Activated CD4-positive, alpha-beta T cell treated with anti-CD3 and anti-CD28 coated beads, Interleukin-2, amount 10 ng/mL, durations not matched to agents 24 days and 14 days (primary cell): ENCODE measurements at regions not wholly inside any gene's neighbourhood (a gene's known extent, or its start where the extent isn't known, plus 50 kb on each side); places are given as distances from the start of the nearest gene placed in this dataset.
"Not testable (repeated sequence)": the region's sequence is repeated elsewhere in the genome, so short reads cannot be mapped to it uniquely, and the experiment has no call there.

ENCODE experiments used
- DNase-seq: peaks from one replicate; pipeline ENCODE4 v3.0.0; 2022
- H3K27ac Mint-ChIP-seq: one replicate; pipeline ENCODE4 v1.8.0; 2022; ENCODE audit warnings: mild to moderate bottlenecking, mixed read lengths
- H3K27me3 Mint-ChIP-seq: one replicate; pipeline ENCODE4 v1.8.0; 2022; ENCODE audit warnings: mixed read lengths
- H3K36me3 Mint-ChIP-seq: one replicate; pipeline ENCODE4 v1.8.0; 2022; ENCODE audit warnings: low read depth, mild to moderate bottlenecking, mixed read lengths
- H3K4me1 Mint-ChIP-seq: one replicate; pipeline ENCODE4 v1.8.0; 2021; ENCODE audit warnings: mixed read lengths
- H3K4me3 Mint-ChIP-seq: one replicate; pipeline ENCODE4 v1.8.0; 2022; ENCODE audit warnings: mild to moderate bottlenecking, moderate library complexity, mixed read lengths
- H3K9me3 Mint-ChIP-seq: one replicate; pipeline ENCODE4 v1.8.0; 2021; ENCODE audit warnings: mixed read lengths
- intact Hi-C: fragments of 100-400 bp; cut with micrococcal nuclease; formaldehyde crosslinking; loops from one replicate; pipeline ENCODE4 v1.15.1; 2023

DNA sequence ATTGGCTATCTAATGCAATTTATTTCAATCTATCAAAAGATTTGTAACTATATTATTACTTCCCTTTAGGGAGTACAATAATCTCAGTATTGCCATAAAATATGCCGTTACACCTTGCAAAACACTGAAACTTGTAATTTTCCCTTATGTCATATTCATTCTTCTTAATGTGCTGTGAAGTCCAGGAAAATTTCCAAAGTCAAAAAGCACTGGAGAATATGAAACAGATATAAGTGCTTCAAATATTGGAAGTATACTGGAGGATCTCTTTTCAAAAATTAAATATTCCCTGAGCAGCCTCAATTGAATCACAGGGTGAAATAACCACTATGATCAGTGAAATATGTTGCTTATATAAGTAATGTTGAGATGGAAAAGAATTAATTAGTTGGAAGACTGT, 356.0 kb downstream of the PPP1R3A start:
- Mint-ChIP-seq H3K9me3 (no peaks in the 10 kb centered on the region), H3K4me1 (no peaks in the 10 kb centered on the region), H3K4me3 (no peak overlapping the region), H3K36me3 (no peaks in the 10 kb centered on the region), H3K27ac (no peak overlapping the region), H3K27me3 (no peaks in the 10 kb centered on the region)
- no peak for DNase-seq
- intact Hi-C loops = no loop called here

DNA sequence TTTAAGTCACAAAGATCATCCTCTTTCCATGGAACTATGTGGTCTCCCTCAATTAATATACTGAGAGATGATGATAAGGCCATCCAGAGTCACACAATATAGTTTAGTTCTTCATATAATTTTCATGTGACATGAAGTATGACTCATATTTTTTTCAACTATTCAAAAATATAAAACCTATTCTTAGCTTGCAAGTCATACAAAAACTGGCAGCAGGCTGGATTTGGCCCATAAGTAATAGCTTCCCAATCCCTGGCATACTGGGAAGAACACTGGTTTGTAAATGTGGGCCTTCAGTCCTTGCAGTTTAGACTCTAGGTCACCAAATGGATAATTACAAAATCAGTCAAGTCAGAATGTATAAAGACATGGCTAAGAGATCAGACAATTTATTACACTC, 356.6 kb downstream of the PPP1R3A start:
- no peak overlapping the region for H3K27ac Mint-ChIP-seq

DNA sequence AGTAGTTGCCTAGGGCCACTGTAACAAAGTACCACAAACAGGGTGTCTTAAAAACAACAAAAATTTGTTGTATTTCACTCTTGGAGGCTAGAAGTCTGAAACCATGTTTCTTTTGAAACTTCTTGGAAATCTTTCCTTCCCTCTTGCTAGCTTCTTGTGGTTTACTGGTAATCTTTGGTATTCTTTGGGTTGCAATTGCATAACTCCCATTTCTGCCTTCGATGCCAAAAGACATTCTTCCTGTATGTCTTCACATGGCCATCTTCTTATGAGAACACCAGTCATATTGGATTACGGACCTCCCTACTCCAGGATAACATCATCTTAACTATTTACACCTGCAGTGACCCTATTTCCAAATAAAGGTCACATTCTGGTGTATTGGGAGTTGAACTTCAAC, 357.4 kb downstream of the PPP1R3A start:
- H3K27me3 Mint-ChIP-seq = no peaks in the 10 kb centered on the region
- H3K27ac Mint-ChIP-seq = no peak overlapping the region
- intact Hi-C loops = no loop called here
- no peak for DNase-seq
- H3K4me3 Mint-ChIP-seq = no peak overlapping the region
- H3K4me1 Mint-ChIP-seq = no peaks in the 10 kb centered on the region
- H3K9me3 Mint-ChIP-seq = no peaks in the 10 kb centered on the region
- H3K36me3 Mint-ChIP-seq = no peaks in the 10 kb centered on the region

More for the DNA sequence above, 356.6 kb downstream of the PPP1R3A start:
- H3K27me3 Mint-ChIP-seq = no peaks in the 10 kb centered on the region
- H3K36me3 Mint-ChIP-seq = no peaks in the 10 kb centered on the region
- no peak overlapping the region for H3K4me3 Mint-ChIP-seq
- no peaks in the 10 kb centered on the region for H3K9me3 Mint-ChIP-seq
- no peak for DNase-seq
- intact Hi-C loops = no loop called here
- no peaks in the 10 kb centered on the region for H3K4me1 Mint-ChIP-seq

DNA sequence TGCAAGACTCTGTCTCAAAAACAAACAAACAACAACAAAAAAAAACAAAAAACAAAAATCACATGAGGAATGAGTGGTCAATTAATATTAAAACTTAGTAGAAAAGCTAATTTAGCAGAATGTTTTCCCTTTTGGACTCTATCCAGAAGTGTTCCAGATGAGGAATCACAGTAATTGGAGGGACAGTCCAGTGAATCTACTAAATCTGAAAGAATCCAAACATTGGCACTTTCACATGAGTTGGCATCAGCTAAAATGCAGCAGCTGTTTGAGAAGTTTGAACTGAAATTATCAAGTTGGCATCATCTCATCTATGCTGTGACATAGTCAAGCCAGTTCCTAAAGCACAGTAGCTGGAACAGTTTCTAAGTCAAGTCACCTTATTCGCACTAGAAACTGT, 367.8 kb downstream of the PPP1R3A start:
- H3K27ac Mint-ChIP-seq = no peak overlapping the region
- no peak overlapping the region for H3K4me3 Mint-ChIP-seq

DNA sequence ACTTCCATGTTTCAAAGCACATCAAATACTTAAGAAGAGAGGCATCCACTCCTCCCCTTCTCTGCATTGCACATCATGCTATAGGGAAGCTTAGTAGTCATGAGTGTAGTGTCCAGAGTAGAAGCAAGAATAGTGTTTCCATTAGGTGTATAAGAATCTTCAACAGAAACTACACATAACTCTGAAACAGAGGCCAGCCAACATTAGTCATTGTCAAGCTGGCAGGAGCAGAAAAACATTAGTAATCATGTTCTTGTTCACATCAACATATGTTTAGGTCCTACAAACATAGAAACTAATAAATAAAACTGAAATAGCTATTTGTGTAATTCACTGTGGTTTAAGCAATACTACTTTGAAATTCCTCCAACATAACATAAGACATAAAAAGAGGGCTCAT, 370.2 kb downstream of the PPP1R3A start:
- intact Hi-C loops = no loop called here
- Mint-ChIP-seq H3K4me1 (no peaks in the 10 kb centered on the region), H3K4me3 (no peak overlapping the region), H3K9me3 (no peaks in the 10 kb centered on the region), H3K27me3 (no peaks in the 10 kb centered on the region), H3K27ac (no peak overlapping the region), H3K36me3 (no peaks in the 10 kb centered on the region)
- no peak for DNase-seq

More for the DNA sequence above, 367.8 kb downstream of the PPP1R3A start:
- Mint-ChIP-seq H3K4me1 (no peaks in the 10 kb centered on the region), H3K36me3 (no peaks in the 10 kb centered on the region), H3K9me3 (no peaks in the 10 kb centered on the region), H3K27me3 (no peaks in the 10 kb centered on the region)
- intact Hi-C loops = no loop called here
- DNase-seq = no peak

DNA sequence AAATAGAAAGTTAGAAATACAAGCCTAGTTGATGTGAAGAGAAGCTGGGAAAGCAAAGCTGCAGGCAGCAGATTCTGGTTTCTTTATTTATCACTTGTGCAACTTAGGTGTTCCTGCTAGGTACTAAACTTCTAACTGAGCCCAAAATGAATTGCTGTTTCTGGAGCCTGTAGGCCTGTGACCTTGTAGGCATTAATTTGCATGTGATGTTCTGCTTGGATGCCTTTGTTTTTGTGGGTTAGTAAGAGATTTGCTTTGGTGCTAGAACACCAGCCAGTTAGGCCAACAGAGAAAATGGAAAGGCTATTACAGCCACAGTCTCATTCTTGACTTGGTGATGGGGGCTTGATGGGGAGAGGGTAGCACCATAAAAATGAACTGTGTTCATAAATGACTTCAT, 370.7 kb downstream of the PPP1R3A start:
- Mint-ChIP-seq H3K36me3 (no peaks in the 10 kb centered on the region), H3K27me3 (no peaks in the 10 kb centered on the region), H3K9me3 (no peaks in the 10 kb centered on the region), H3K4me1 (no peaks in the 10 kb centered on the region), H3K4me3 (no peak overlapping the region), H3K27ac (no peak overlapping the region)
- DNase-seq = no peak
- intact Hi-C loops = no loop called here

DNA sequence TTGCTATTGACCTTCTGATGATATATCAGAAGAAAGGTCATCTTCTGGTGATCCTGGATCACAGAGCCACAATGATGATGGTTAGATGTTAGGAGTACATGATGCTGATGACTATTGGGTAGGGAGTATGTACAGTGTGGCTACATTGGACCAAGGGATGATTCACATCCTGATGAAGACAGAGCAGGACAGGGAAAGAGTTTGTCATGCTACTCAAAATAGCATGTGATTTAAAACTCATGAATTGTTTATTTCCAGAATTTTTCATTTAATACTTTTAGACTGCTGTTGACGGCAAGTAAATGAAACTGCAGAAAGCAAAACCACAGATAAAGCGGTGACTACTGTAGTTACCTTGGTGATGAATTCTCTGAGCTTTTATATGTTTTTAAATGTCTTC, 397.3 kb downstream of the PPP1R3A start:
- Mint-ChIP-seq H3K27me3 (no peaks in the 10 kb centered on the region), H3K9me3 (no peaks in the 10 kb centered on the region), H3K27ac (no peak overlapping the region), H3K4me1 (no peaks in the 10 kb centered on the region), H3K4me3 (no peak overlapping the region), H3K36me3 (no peaks in the 10 kb centered on the region)
- no peak for DNase-seq
- intact Hi-C loops = no loop called here

DNA sequence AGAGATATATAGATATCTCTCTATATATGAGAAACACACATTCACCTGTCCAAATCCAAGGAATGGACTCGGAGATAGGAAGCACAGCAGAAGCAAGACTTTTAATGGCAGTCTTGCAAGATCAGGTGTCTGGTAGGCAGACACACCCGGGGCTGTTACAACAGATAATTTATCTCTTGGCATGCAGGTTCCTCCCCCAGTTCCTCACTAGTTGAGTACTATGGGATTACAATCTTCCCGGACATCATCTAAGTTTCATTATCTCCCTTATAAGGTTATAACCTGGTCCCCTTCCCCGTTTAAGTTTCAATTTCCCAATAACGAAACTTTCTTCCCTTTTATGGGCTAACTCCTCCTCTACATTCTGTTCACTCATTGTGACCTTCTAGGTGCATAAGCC, 399.3 kb downstream of the PPP1R3A start:
- Mint-ChIP-seq H3K27me3 (no peaks in the 10 kb centered on the region), H3K27ac (no peak overlapping the region), H3K9me3 (no peaks in the 10 kb centered on the region), H3K4me1 (no peaks in the 10 kb centered on the region), H3K4me3 (no peak overlapping the region), H3K36me3 (no peaks in the 10 kb centered on the region)
- intact Hi-C loops = no loop called here
- DNase-seq = no peak

DNA sequence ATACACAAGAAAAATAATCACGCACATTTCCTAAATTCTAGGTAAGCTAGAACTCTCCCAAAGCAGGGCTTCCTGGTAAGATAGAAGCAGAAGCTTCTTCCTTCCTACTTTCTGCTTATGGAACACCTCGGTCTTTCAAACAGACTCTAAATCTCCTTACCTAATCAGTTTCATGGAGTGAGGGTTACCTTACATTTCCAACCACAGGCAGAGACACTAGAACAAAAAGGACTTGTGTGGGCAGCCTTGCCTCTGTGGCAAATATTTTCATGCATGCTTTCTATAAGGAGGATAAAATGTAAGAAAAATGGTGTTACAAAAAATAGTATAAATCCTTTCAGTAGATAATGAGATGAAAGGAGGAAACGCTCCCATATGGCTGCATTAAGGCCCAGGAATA, 386.3 kb upstream of the SMIM30 start:
- DNase-seq = no peak
- intact Hi-C loops = no loop called here
- H3K27me3 Mint-ChIP-seq = no peaks in the 10 kb centered on the region
- H3K4me3 Mint-ChIP-seq = no peak overlapping the region
- H3K36me3 Mint-ChIP-seq = no peaks in the 10 kb centered on the region
- no peak overlapping the region for H3K27ac Mint-ChIP-seq
- H3K9me3 Mint-ChIP-seq = no peaks in the 10 kb centered on the region
- no peaks in the 10 kb centered on the region for H3K4me1 Mint-ChIP-seq

DNA sequence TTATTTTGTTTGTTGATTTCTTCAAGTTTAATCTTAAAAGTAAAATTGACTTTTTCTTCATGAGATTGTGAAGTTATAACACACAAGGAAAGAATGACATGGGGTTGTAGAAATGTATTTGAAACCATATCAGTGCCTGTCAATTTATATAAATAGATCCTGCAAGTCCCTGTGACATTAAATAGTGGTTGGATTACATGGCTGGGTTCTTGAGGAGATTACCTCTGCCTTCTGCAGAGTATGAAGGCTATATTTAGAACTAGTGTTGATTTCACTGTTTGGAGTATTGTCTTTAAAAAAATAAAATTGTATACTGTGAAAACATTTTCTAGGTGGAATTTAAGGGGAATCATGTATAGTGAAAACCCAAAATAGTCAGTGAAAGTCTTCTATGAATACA, 385.8 kb upstream of the SMIM30 start:
- H3K4me3 Mint-ChIP-seq = no peak overlapping the region
- no peaks in the 10 kb centered on the region for H3K36me3 Mint-ChIP-seq
- H3K27ac Mint-ChIP-seq = no peak overlapping the region
- H3K9me3 Mint-ChIP-seq = no peaks in the 10 kb centered on the region
- DNase-seq = no peak
- intact Hi-C loops = no loop called here
- no peaks in the 10 kb centered on the region for H3K27me3 Mint-ChIP-seq
- no peaks in the 10 kb centered on the region for H3K4me1 Mint-ChIP-seq

DNA sequence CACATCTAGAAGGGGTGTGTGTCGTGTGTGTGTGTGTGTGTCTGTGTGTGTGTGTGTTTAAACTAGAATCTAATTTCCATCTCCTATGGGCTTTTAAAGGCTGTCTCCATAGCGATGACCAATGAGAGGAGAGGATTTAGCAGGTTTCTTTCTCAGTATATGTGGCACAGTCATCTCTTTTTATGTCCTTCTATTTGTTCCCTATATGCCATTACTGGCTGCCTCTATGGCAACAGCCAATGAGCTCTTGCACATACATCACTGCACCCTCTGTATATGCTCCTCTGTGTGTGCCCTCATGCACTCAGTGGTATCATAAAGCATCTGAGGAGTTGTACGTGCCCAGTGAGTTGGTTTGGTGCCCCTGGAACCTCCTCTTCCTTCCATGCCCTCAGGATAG, 378.2 kb upstream of the SMIM30 start:
- H3K4me1 Mint-ChIP-seq, DNase-seq, H3K4me3 Mint-ChIP-seq, H3K9me3 Mint-ChIP-seq, H3K36me3 Mint-ChIP-seq, H3K27me3 Mint-ChIP-seq, H3K27ac Mint-ChIP-seq: not testable (repeated sequence)
- intact Hi-C loops = loop anchor here (10.0 kb wide), 1 partner anchor 522 kb away; no protein-coding TSS in a partner anchor

DNA sequence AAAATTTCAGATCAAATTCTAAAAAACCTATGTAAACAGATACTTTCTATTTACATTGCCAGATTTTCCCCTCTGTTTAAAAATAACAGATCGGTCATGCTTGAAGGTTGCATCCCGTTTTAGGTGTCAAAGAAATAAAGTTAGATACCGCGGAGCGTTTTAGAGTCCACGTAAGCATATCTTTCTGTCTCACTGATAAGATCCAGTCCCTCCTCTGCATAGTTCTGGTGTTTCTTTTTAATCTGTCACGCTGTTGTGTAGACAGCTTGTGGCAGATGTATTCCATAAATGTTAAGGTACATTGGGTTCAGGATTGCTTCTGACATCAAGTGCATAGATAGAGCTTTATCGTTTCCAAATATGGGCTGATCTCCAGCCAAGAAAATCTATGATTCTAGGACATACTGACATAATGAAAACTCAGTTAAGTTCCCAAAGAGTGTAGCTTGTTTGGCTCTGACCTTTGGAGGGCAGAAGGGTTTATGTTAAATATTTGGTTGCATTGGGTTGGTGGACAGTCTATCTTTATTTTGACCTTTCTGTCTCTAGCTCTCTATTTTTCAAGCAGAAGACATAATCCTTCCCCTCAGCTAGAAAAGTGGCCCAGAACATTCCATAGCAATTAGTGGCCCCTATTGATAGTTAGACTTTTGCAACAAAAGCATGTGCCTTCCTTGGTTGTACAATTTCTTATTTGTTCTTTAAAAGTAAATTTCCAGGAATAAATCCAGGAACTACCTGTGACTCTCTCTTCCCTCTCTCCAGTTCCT, 376.6 kb upstream of the SMIM30 start:
- not testable (repeated sequence) for H3K9me3 Mint-ChIP-seq, H3K27ac Mint-ChIP-seq, H3K27me3 Mint-ChIP-seq, H3K36me3 Mint-ChIP-seq, DNase-seq, H3K4me1 Mint-ChIP-seq, H3K4me3 Mint-ChIP-seq
- intact Hi-C loops = loop anchor here (10.0 kb wide), 1 partner anchor 520 kb away; no protein-coding TSS in a partner anchor

DNA sequence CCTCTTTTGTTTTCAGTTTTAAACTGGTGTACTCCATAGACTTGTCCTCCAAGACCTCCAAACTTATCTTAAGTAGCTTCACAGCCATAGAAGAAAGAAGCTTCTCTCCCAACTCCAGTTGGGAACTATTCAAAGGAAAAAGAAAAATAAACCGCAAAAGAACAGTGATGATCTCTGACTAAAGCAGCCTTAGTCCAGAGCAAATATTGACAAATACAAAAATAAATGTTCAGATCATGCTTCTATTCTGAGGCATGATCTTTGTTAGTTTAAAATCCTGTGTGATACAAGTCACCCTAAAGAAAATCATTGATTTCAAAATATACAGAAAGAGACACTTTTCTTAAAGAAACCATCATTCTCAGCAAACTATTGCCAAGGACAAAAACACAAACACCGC, 373.0 kb upstream of the SMIM30 start:
- H3K9me3 Mint-ChIP-seq = no peaks in the 10 kb centered on the region
- no peaks in the 10 kb centered on the region for H3K27me3 Mint-ChIP-seq
- no peaks in the 10 kb centered on the region for H3K4me1 Mint-ChIP-seq
- intact Hi-C loops = loop anchor here (10.0 kb wide), 1 partner anchor 517 kb away; no protein-coding TSS in a partner anchor
- DNase-seq = no peak
- no peak overlapping the region for H3K27ac Mint-ChIP-seq
- no peak overlapping the region for H3K4me3 Mint-ChIP-seq
- H3K36me3 Mint-ChIP-seq = no peaks in the 10 kb centered on the region

DNA sequence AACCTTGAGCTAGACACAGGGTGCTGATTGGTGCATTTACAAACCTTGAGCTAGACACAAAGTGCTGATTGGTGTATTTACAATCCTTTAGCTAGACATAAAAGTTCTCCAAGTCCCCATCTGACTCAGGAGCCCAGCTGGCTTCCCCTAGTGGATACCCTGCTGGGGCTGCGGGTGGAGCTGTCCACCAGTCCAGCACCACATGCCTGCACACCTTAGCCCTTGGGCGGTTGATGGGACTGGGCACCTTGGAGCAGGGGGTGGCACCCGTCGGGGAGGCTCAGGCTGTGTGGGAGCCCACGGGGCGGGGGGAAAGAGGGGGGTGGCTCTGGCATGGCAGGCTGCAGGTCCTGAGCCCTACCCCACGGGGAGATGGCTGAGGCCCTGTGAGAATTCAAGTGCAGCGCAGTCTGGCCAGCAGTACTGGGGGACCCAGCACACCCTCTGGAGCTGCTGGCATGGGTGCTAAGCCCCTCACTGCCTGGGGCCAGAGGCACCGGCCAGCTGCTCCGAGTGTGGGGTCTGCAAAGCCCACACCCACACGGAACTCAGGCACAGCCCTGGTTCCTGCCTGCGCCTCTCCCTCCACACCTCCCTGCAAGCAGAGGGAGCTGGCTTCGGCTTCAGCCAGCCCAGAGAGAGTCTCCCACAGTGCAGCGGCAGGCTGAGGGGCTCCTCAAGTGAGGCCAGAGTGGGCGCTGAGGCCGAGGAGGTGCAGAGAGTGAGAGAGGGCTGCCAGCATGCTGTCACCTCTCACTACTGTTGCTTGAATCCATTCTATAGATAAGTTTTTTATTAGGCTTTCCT, 369.8 kb upstream of the SMIM30 start:
- H3K4me1 Mint-ChIP-seq = no peaks in the 10 kb centered on the region
- intact Hi-C loops = no loop called here
- no peak overlapping the region for H3K4me3 Mint-ChIP-seq
- H3K27me3 Mint-ChIP-seq = no peaks in the 10 kb centered on the region
- no peaks in the 10 kb centered on the region for H3K36me3 Mint-ChIP-seq
- no peak overlapping the region for H3K27ac Mint-ChIP-seq
- no peak for DNase-seq
- peaks cover 5% of the 10 kb centered on the region for H3K9me3 Mint-ChIP-seq
